Gastroesophageal sphincter (tissue), 4 donors: ENCODE measurements at regions not wholly inside any gene's neighbourhood (a gene's known extent, or its start where the extent isn't known, plus 50 kb on each side); places are given as distances from the start of the nearest gene placed in this dataset.

Experiments
- ATAC-seq: fragments of 150-250 bp; one replicate; pipeline ENCODE4 v1.9.1; 2016; ENCODE audit warnings: mild to moderate bottlenecking, moderate library complexity
- H3K27ac ChIP-seq, 4 donors: fragments of 200-600 bp; sonication (generic) in 3 of 4; 1 replicate in 3 of 4; 2 replicates in 1 of 4; pipeline ENCODE4 v1.5.1; 2016 to 2019
- H3K27me3 ChIP-seq: fragments of 200-600 bp; sonication (generic); one replicate; pipeline ENCODE4 v1.5.1; 2019
- H3K36me3 ChIP-seq, 2 donors: fragments of 200-600 bp; sonication (generic); one replicate each; pipeline ENCODE4 v1.5.1; 2019; ENCODE audit warnings: control low read depth in 1 of 2
- H3K4me1 ChIP-seq, 3 donors: fragments of 200-600 bp; sonication (generic); 1 replicate in 2 of 3; 2 replicates in 1 of 3; pipeline ENCODE4 v1.5.1; 2016 to 2019; ENCODE audit warnings: control low read depth in 2 of 3
- H3K4me3 ChIP-seq, 2 donors: fragments of 200-600 bp; sonication (generic); one replicate each; pipeline ENCODE4 v1.5.1; 2019; ENCODE audit warnings: mild to moderate bottlenecking in 1 of 2, moderate library complexity in 1 of 2
- H3K9me3 ChIP-seq, 3 donors: fragments of 200-600 bp; sonication (generic); one replicate each; pipeline ENCODE4 v1.5.1; 2017 to 2019; ENCODE audit warnings: control low read depth in 2 of 3
- EP300 ChIP-seq: sonication (generic); formaldehyde crosslinking; IDR thresholded peaks from one replicate; pipeline ENCODE4 v1.6.1; 2017; ENCODE audit warnings: antibody characterized with exemption, mild to moderate bottlenecking
- POLR2A ChIP-seq, 2 donors: fragments of 450-650 bp; IDR thresholded peaks; one replicate each; pipeline ENCODE4 v1.6.1; 2017; ENCODE audit warnings: antibody characterized with exemption in 2 of 2, mild to moderate bottlenecking in 2 of 2, moderate library complexity in 1 of 2
- POLR2AphosphoS5 ChIP-seq: sonication (generic); formaldehyde crosslinking; IDR thresholded peaks from one replicate; pipeline ENCODE4 v1.6.1; 2017; ENCODE audit warnings: antibody characterized with exemption
- WGBS, 2 donors: methylation state at CpG; one replicate each; pipeline ENCODE4 v1.1.5; 2018; ENCODE audit warnings: low coverage in 1 of 2; 5-methylcytosine and 5-hydroxymethylcytosine counted together
- TF ChIP-seq, protein P1 (sequence below), 4 experiments: fragments of 200-600 bp in 2 of 4; fragments of 450-650 bp in 2 of 4; sonication (generic) in 1 of 4; IDR thresholded peaks; one replicate each; pipeline ENCODE4 v1.5.1; 2017 to 2019; ENCODE audit warnings: antibody characterized with exemption in 4 of 4, mild to moderate bottlenecking in 2 of 4, moderate library complexity in 2 of 4

DNA sequence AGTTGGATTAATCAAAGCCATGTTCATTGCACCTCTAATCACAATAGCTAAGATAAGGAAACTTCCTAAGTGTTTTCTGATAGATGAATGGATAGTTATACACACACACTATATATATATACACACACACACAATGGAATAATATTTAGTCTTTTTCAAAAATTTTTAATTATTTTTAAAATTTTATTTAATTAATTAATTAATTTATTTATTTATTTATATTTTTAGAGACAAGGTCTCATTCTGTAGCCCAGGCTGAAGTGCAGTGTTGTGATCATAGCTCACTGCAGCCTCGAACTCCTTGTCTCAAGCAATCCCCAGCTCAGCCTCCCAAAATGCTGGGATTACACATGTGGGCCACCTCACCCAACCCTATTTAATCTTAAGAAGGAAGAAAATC lies 481.0 kb upstream of the TNP1 start:
- H3K4me3 ChIP-seq = no peak overlapping the region
- no peaks in the 10 kb centered on the region for H3K9me3 ChIP-seq
- 100% methylated on average over 1 of the region's 1 CpG; no CpG with 5 or more reads in 1 of the 2 donors for WGBS, 2 donors
- H3K27me3 ChIP-seq = no peaks in the 10 kb centered on the region
- ATAC-seq = no peak
- no peak overlapping the region for H3K27ac ChIP-seq
- peaks cover 0 to 22% (median 0%) of the 10 kb centered on the region in 3 donors for H3K4me1 ChIP-seq
- TF ChIP-seq, protein P1, sequence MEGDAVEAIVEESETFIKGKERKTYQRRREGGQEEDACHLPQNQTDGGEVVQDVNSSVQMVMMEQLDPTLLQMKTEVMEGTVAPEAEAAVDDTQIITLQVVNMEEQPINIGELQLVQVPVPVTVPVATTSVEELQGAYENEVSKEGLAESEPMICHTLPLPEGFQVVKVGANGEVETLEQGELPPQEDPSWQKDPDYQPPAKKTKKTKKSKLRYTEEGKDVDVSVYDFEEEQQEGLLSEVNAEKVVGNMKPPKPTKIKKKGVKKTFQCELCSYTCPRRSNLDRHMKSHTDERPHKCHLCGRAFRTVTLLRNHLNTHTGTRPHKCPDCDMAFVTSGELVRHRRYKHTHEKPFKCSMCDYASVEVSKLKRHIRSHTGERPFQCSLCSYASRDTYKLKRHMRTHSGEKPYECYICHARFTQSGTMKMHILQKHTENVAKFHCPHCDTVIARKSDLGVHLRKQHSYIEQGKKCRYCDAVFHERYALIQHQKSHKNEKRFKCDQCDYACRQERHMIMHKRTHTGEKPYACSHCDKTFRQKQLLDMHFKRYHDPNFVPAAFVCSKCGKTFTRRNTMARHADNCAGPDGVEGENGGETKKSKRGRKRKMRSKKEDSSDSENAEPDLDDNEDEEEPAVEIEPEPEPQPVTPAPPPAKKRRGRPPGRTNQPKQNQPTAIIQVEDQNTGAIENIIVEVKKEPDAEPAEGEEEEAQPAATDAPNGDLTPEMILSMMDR (IDR thresholded peaks at IDR 0.05) = no peak
- TF ChIP-seq POLR2A (IDR thresholded peaks at IDR 0.05) = no peak
- no peak for TF ChIP-seq EP300
- no peaks in the 10 kb centered on the region for H3K36me3 ChIP-seq

DNA sequence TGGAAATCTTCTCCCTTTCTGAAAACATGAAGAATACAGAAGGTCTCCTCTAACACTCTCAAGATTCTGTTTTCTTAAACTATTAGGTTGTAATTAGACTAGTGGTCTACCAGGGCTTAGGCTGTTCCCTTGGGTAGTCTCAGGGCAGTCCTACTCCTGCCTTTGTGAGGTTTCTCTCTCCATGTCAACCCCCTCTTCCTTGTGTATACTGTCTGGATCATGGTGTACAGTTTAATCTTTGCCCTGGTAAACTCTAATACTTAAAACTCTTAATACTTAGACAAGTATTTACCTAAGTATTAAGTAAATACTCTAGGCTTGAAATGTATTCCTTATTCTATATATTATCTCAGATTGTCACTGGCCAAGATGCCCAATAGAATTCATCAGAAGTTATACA lies 480.3 kb upstream of the TNP1 start:
- H3K9me3 ChIP-seq = no peaks in the 10 kb centered on the region
- H3K4me3 ChIP-seq = no peak overlapping the region
- peak overlapping the region in 1 of 4 donors; percentile 29 for H3K27ac ChIP-seq
- H3K27me3 ChIP-seq = no peaks in the 10 kb centered on the region
- H3K36me3 ChIP-seq = no peaks in the 10 kb centered on the region
- TF ChIP-seq EP300 (no peak), POLR2A (IDR thresholded peaks at IDR 0.05) (no peak), POLR2AphosphoS5 (no peak)
- TF ChIP-seq, protein P1 (IDR thresholded peaks at IDR 0.05) = no peak
- H3K4me1 ChIP-seq = peaks cover 0 to 21% (median 0%) of the 10 kb centered on the region in 3 donors
- ATAC-seq = no peak

DNA sequence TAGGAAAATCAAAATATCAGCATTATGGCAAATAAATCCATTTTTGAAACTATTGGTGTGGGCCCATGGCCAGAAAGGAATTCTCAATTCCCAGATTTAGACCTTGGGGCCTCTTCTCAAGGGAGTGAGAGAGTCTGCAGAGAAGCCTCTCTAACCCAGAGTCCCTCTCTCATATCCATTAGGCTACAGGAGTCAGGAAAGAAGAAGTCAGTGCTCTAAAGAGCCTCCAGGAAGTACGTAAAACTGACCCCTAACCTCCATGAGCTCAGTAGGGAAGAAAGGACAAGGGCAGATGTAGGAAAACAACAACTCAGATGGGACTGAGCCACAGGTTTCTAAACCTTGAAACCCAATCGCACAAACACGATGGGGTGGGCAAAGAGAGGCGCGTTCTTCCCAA lies 479.9 kb upstream of the TNP1 start:
- peak overlapping the region in 3 of 4 donors; percentile 29 to 61 (median 50) for H3K27ac ChIP-seq
- TF ChIP-seq, protein P1 (IDR thresholded peaks at IDR 0.05) = no peak
- no peak for TF ChIP-seq POLR2AphosphoS5
- TF ChIP-seq EP300 = no peak
- TF ChIP-seq POLR2A (IDR thresholded peaks at IDR 0.05) = no peak
- no peaks in the 10 kb centered on the region for H3K9me3 ChIP-seq
- WGBS, 2 donors = 92 to 93% methylated on average over 2 to 5 of the region's 5 CpGs
- H3K4me3 ChIP-seq = no peak overlapping the region
- H3K27me3 ChIP-seq = no peaks in the 10 kb centered on the region
- peaks cover 0 to 17% (median 0%) of the 10 kb centered on the region in 3 donors for H3K4me1 ChIP-seq
- no peaks in the 10 kb centered on the region for H3K36me3 ChIP-seq
- ATAC-seq = no peak

DNA sequence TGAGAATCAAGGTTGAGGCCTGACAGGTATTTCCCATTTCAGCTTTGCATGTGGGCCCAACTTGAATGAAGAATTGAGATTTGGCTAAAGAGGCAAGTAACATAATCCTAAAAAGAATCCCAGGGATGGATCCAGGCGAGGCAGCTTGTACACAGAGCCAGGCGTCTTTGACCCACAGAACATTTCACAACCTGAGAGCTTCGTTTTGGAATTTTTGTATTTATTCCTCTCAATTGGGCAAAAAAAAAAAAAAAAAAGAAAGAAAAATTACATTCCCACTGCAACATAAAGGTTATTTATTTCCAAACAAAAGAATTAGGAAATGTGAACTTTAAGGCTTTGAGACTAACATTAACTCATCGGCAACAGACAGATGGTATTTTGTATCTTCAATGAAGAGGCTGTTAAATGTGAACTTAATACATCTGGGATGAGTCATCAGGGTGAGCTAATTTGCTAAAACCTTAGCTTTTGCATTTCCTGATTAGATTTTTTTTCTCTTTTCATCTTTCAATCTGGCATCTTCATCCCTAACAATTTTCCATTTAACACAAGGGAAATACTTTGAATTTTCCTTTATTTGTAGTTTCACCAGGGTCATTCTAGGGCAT lies 478.5 kb upstream of the TNP1 start:
- peak; percentile 91 for TF ChIP-seq POLR2AphosphoS5
- TF ChIP-seq POLR2A (IDR thresholded peaks at IDR 0.05) = no peak
- WGBS, 2 donors = 40 to 46% methylated on average over 4 of the region's 4 CpGs
- Histone ChIP-seq H3K27ac (peak overlapping the region; percentile 42 to 61 (median 53)), H3K4me1 (peaks cover 0 to 22% (median under 1%) of the 10 kb centered on the region in 3 donors), H3K4me3 (no peak overlapping the region), H3K36me3 (no peaks in the 10 kb centered on the region), H3K27me3 (no peaks in the 10 kb centered on the region), H3K9me3 (no peaks in the 10 kb centered on the region)
- peak; percentile 80 for ATAC-seq

DNA sequence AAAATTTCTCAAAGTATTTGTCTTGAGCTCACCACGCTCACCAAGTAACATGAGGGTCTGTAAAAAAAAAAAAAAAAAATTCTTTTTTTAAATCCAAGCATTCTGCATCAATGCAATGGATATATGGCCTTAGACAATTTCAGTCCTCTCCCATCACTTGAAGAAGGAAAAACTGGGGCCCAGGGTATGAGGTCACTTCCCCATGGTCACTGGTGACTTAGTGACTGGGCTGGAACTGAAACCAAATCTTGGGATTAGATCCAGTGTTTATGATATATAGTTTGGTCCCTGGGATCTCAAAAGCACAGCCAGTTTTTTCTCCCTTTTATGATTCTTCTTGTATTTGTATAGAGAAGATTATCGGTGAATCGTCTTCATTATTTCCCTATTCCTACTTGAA lies 477.9 kb upstream of the TNP1 start:
- Histone ChIP-seq H3K27me3 (no peaks in the 10 kb centered on the region), H3K4me3 (no peak overlapping the region), H3K27ac (peak overlapping the region in 3 of 4 donors; percentile 42 to 61 (median 50)), H3K4me1 (peaks cover 0 to 29% (median 4%) of the 10 kb centered on the region in 3 donors), H3K36me3 (no peaks in the 10 kb centered on the region), H3K9me3 (no peaks in the 10 kb centered on the region)
- 81% methylated on average over 3 of the region's 3 CpGs for WGBS, 2 donors
- ATAC-seq = no peak
- TF ChIP-seq POLR2A (IDR thresholded peaks at IDR 0.05) (no peak), POLR2AphosphoS5 (no peak), EP300 (no peak)
- TF ChIP-seq, protein P1 (IDR thresholded peaks at IDR 0.05) = no peak
